HG03135 (cell line): ENCODE measurements at regions not wholly inside any gene's neighbourhood (a gene's known extent, or its start where the extent isn't known, plus 50 kb on each side); places are given as distances from the start of the nearest gene placed in this dataset.
"Not testable (repeated sequence)": the region's sequence is repeated elsewhere in the genome, so short reads cannot be mapped to it uniquely, and the experiment has no call there.

Experiments
- ATAC-seq: cut with Tn5 transposase; IDR thresholded peaks from one replicate; pipeline ENCODE4 v1.9.1; 2021; ENCODE audit warnings: mild to moderate bottlenecking, moderate library complexity; ENCODE audit not compliant: unreplicated experiment

GRCh38 chr4:124435274-124435950 lies 277.1 kb downstream of the ANKRD50 start:
- ATAC-seq = no peak

- ATAC-seq = no peak
Measured at GRCh38 chr4:124437853-124438495, 274.6 kb downstream of the ANKRD50 start.

- ATAC-seq = no peak
Measured at GRCh38 chr4:124445071-124445470, 267.5 kb downstream of the ANKRD50 start.

GRCh38 chr4:124449881-124450280 lies 262.7 kb downstream of the ANKRD50 start:
- ATAC-seq = no peak

- ATAC-seq = no peak
Measured at GRCh38 chr4:124450851-124451250, 261.7 kb downstream of the ANKRD50 start.

GRCh38 chr4:124454772-124455270 lies 257.7 kb downstream of the ANKRD50 start:
- no peak for ATAC-seq

- ATAC-seq = no peak
Measured at GRCh38 chr4:124455671-124456070, 256.9 kb downstream of the ANKRD50 start.

- ATAC-seq = no peak
Measured at GRCh38 chr4:124459196-124459940, 253.2 kb downstream of the ANKRD50 start.

- ATAC-seq = no peak
Measured at GRCh38 chr4:124459941-124460310, 252.6 kb downstream of the ANKRD50 start.

- ATAC-seq = not testable (repeated sequence)
Measured at GRCh38 chr4:124461592-124461991, 250.9 kb downstream of the ANKRD50 start.

GRCh38 chr4:124462954-124463828 lies 249.3 kb downstream of the ANKRD50 start:
- no peak for ATAC-seq

GRCh38 chr4:124464836-124465235 lies 247.7 kb downstream of the ANKRD50 start:
- no peak for ATAC-seq

GRCh38 chr4:124468360-124468759 lies 244.2 kb downstream of the ANKRD50 start:
- no peak for ATAC-seq

GRCh38 chr4:124469981-124470380 lies 242.6 kb downstream of the ANKRD50 start:
- no peak for ATAC-seq

- no peak for ATAC-seq
Measured at GRCh38 chr4:124478470-124478869, 234.1 kb downstream of the ANKRD50 start.

GRCh38 chr4:124480061-124480460 lies 232.5 kb downstream of the ANKRD50 start:
- ATAC-seq = no peak

- no peak for ATAC-seq
Measured at GRCh38 chr4:124481123-124481522, 231.4 kb downstream of the ANKRD50 start.

GRCh38 chr4:124483048-124483906 lies 229.3 kb downstream of the ANKRD50 start:
- no peak for ATAC-seq

- no peak for ATAC-seq
Measured at GRCh38 chr4:124484008-124484407, 228.5 kb downstream of the ANKRD50 start.

- no peak for ATAC-seq
Measured at GRCh38 chr4:124484940-124485339, 227.6 kb downstream of the ANKRD50 start.
